ENCODE measurements at regions not wholly inside any gene's neighbourhood (a gene's known extent, or its start where the extent isn't known, plus 50 kb on each side); places are given as distances from the start of the nearest gene placed in this dataset.

- TF ChIP-seq CTCF (IDR thresholded peaks at IDR 0.05) (no peak), POLR2A (IDR thresholded peaks at IDR 0.05) (no peak)
These were observed 543.1 kb downstream of the TLE1 start for GRCh38 chr9:81146241-81146640.
